ENCODE measurements at regions not wholly inside any gene's neighbourhood (a gene's known extent, or its start where the extent isn't known, plus 50 kb on each side); places are given as distances from the start of the nearest gene placed in this dataset.

DNA sequence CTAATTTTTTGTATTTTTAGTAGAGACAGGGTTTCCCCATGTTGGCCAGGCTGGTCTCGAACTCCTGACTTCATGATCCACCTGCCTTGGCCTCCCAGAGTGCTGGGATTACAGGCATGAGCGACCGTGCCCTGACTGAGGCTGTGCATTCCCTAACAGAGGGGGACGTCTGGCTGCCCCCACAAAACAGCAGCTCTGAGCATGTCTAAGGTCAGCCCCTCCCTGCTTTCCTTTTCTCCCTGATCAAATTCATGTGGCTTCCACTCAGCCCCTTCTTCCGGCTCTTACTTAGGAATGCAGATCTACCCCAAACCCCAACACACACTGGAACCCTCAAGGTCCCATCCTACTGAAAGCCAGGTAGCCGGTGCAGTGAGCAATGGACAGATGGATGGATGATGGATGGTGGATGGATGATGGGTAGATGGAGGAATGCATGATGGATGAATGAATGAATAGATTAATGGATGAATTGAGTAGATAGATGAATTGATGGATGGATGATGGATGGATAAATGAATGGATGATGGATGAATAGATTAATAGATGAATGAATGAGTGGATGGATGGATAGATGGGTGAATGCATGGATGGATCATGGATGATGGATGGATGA, 91.5 kb upstream of the BHLHE23 start:
- DNase-seq, result no peak

DNA sequence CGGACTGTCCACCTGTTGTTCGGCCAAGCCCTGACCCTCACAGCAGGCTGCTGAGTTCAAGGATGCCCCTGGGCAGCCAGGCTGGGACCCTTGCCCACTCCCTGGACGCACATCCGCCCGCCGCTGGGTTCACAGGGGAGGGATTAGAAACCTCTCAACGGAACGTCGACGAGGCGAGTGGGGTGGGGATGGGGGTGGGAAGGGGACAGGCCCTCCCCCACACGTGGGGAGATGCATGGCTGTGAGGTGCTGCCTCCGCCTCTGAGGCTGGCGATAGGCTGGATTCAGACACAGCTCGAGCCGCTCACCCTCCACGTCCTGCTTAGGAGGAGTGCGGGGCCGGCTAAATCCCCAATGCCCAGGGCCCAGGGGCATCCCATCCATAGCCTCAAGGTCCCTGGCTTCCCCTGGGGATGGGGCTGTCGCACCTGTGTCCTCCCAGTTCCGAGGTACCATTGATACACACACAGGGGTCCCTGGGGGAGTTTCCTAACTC, 90.6 kb upstream of the BHLHE23 start:
- DNase-seq, result peak; percentile 12

DNA sequence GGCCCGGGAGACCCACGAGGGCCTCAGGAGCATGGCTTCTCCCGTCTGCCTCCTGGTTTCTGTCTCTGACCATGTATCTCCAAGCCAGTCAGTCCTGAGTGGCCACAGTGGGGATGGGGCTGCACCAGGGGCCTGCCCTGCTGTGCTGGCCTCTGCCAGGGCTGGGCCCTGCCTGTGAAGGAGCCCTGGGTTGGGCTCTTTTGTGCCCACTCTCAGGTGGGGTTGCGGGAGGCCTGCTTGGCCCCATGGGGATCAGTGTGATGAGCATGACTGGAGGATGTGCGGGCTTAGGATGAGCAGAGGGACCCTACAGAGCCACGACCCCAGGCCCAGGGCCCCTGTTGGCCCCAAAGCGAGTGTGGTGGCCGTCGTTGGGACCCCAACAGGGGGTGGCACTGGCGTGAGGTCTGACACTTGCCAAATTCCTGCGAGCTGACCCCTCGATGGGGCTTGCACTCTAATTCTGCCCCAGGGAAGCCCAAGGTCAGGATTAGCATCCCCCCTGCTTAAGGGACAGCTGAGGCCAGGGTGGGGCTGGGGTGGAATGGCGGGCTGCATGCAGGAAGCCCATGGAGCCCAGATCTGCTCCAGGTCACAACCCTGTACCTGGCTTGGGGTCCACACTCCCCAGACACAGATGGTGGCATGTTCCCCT, 90.0 kb upstream of the BHLHE23 start:
- DNase-seq, result no peak

- peak; percentile 6 for DNase-seq
Measured at GRCh38 chr20:63095718-63096654, 89.2 kb upstream of the BHLHE23 start.

- peak; percentile 16 for DNase-seq
Measured at GRCh38 chr20:63094767-63095499, 88.2 kb upstream of the BHLHE23 start.

DNA sequence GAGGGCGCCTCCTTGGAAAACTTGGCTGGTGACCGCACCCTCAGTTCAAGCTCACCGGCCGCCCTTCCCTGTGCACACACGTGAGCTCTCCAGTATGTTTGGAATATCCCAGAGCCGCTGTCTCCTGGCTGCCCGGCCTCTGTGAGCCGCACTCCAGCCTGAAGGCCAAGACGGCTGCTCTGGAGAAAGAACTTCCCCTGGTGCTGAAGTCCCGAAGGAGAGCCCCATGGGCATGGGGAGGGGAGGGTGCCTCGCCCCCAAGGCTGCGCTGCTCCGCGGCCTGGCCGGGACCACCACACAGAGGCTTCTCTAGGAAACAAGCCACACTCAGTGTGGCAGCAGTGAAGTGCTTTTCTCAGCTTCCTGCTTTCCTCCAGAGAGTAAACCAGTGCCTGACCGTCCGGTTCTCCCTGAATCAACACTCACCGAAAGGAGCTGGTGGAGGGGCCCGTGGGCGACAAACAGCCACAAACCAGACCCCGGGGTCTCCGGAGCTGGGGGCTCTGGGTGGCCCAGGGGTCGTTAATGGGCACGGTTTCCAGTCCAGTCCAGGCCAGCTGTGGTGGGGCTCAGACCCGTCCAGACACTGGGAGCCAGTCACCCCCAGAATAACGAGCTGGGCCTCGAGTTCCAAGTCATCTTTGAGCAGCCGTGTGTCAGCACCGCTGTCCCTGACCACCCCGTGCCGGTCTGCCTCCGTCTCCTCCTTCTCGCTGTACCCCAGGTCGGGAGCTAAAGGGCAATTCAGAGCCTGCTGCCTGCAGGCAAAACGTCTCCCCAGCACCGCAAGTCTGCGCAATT, 87.4 kb upstream of the BHLHE23 start:
- peak; percentile 12 for DNase-seq

DNA sequence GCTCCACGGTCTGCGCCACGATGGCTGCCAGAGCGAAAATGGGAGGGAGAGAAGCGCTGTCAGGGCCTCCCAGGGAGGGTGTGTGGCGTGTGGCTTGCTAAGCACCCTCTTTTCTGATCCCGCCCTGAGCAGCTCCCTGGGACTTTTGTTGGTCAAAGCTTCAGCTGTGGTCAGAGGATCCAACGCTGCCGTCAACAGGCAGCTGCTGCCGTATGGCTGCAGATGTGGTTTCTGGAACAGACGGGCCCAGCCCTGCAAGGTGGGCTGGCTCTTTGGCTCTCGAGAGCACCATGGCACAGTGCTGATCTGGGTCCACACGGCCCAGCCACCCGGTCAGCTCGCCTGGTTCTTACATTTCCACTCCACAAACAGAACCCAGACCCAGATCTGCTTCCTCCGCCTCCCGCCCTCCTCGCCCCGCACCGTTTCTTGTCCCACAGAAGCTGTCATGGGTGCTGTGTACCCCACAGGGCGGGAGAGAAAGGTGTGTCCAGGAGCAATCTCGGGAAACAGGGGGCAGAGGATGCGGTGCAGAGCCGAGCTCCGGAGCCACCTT, 86.0 kb upstream of the BHLHE23 start:
- DNase-seq, result peak; percentile 21

DNA sequence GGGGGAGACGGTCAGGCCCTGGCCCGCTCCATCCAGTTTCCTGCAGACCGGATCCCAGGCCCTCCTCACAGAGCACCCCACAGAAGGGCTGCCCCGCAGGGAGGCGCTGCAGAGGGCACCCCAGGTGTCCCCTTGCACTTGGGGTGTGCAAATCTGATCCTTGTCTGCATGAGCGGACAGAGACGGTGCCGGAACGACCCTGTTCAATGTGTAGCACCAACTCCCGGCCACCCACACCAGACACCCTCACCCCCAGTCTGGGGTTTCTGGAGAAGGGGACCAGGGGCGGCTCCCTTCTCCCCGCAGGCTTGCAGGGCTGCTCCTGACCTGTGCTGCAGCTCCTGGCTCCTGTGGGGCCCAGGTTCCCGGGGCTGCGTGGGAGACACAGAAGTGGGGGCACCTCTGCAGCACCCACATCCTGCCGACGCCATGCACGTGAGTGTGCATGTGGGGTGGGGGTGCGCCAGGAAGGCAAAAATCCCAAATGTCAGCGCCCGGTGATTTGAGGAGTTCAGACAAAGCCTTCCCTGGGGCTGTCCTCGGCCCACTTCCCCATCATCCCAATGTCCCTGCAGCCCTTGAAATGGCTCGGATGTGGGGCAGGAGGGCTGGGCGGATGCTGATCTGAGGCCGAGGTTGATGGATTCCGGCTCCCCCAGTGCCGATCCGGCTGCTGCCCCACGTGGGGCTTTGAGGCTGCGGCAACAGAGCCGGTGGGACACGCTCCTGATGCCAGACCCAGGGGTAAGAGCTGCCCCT, 85.3 kb upstream of the BHLHE23 start:
- peak; percentile 21 for DNase-seq

GRCh38 chr20:63090682-63091571, 84.2 kb upstream of the BHLHE23 start:
- peak; percentile 29 for DNase-seq

DNA sequence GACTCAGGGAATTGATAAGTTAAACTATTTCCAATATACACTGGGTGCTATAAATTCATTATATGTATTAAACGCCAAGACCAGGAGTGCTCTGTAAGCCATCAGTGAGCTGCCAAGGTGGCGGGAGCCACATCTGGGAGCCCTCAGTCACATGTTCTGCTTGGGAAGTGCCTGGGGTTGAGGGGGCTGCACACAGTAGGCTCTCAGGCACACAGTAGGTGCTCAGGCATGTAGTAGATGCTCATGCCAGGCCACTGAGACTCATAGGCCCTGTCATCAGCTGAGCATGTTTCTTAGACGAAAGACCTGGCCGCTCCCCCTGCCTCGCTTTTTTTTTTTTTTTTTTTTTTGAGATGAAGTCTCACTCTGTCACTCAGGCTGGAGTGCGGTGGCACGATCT, 83.3 kb upstream of the BHLHE23 start:
- no peak for DNase-seq

DNA sequence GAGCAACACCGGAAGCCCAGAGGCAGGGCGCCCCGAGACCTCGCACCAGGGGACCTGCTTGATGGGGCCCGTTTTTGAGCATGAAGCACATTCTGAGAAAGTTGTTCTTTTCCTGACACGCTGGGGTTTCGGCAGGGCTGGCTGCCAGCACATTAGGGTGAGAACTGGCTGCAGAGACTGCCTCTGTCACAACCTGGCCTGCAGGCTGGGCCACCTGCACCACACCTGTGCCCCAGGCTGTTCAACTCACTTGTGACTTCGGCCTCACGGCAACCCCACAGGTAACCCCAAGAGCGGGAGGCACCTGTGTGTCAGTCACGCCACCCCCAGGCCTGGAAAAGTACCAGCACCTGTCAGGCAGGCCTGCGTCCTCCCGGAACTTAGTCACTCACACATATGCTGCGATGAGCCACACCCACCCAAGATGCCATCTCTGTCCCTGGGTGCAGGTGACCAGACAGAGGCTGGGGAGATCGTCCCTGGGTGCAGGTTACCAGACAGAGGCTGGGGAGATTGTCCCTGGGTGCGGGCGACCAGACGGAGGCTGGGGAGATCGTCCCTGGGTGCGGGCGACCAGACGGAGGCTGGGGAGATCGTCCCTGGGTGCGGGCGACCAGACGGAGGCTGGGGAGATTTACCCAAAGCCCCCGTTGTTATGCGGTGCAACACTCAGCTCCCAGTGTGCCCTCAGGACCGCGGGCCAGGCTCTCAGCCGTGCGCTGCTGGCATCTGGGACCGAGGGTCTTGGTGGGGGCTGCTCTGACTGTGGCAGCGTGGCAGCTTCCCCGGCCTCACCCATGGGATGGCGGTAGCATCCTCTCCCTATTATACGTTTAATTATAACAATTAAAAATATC, 82.5 kb upstream of the BHLHE23 start:
- peak; percentile 21 for DNase-seq

- DNase-seq, result peak; percentile 25
Measured at GRCh38 chr20:63087872-63088680, 81.3 kb upstream of the BHLHE23 start.

- peak; percentile 17 for DNase-seq
Measured at GRCh38 chr20:63087236-63087871, 80.6 kb upstream of the BHLHE23 start.

DNA sequence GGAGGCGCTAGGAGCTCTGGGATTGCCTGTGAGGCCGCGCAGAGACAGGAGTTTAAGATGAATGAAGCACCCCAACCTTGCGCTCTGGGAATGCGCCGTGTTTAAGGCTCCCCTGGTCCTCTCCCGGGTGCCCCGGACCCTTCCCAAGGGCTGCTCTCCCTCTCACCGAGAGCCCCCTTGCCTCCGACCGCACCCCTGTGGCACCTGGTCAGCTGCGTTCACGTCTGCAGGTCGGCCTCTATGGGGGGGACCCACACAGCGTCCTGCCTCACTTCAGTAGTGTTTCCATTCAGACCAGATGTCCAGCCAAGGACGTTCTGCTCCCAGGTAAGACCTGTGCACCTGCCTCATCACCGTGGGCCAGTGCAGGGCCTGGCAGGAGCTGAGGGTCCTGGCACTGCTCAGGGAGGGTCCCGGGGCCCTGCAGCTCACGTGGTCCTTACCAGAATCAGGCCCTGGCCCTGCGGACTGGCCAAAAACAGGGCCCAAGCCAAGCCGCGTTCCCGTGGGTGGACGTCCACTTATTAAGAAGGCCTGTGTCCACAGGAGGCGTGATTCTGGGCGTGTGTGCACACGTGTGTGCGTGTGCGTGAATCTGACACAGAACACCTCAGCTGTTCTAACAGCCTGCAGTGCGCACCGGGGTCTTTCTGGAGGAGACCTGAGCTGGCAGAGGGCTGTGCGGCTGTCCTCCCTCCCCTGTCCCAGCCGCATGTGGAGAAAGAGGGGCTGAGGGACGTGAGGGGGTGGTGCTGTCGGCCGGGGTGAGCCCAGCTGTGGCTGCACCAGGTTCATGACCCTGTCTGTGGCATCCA, 79.9 kb upstream of the BHLHE23 start:
- DNase-seq, result peak; percentile 26

- DNase-seq, result peak; percentile 19
Measured at GRCh38 chr20:63085151-63085861, 78.5 kb upstream of the BHLHE23 start.

GRCh38 chr20:63084563-63084927, 77.8 kb upstream of the BHLHE23 start:
- no peak for DNase-seq
